ENCODE measurements at regions not wholly inside any gene's neighbourhood (a gene's known extent, or its start where the extent isn't known, plus 50 kb on each side); places are given as distances from the start of the nearest gene placed in this dataset.

DNA sequence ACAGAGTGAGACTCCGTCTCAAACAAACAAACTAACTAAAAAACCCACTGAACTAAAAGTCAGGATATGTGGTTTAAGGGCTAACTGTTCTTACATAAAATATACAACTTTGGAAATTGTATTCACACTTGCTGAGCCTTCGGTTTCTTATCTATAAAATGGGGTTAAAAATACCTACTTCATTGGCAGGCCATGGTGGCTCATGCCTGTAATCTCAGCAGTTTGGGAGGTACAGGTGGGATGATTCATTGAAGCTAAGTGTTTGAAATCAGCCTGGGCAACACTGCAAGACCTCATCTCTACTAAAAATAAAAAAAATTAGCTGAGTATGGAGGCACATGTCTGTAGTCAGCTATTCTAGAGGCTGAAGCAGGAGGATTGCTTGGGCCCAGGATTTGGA is 115.4 kb upstream of the KLF6 start:
- H3K27ac ChIP-seq: no peak overlapping the region
- TF ChIP-seq, protein P1, sequence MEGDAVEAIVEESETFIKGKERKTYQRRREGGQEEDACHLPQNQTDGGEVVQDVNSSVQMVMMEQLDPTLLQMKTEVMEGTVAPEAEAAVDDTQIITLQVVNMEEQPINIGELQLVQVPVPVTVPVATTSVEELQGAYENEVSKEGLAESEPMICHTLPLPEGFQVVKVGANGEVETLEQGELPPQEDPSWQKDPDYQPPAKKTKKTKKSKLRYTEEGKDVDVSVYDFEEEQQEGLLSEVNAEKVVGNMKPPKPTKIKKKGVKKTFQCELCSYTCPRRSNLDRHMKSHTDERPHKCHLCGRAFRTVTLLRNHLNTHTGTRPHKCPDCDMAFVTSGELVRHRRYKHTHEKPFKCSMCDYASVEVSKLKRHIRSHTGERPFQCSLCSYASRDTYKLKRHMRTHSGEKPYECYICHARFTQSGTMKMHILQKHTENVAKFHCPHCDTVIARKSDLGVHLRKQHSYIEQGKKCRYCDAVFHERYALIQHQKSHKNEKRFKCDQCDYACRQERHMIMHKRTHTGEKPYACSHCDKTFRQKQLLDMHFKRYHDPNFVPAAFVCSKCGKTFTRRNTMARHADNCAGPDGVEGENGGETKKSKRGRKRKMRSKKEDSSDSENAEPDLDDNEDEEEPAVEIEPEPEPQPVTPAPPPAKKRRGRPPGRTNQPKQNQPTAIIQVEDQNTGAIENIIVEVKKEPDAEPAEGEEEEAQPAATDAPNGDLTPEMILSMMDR (IDR thresholded peaks at IDR 0.05): no peak
- H3K4me3 ChIP-seq: no peak overlapping the region
- no peak for DNase-seq (ENCODE audit: low spot score)

- DNase-seq (ENCODE audit: low spot score): no peak
- TF ChIP-seq, protein P1 (IDR thresholded peaks at IDR 0.05): no peak
- Histone ChIP-seq H3K4me3 (no peak overlapping the region), H3K27ac (no peak overlapping the region)
These were observed 113.8 kb upstream of the KLF6 start for GRCh38 chr10:3898821-3899220.

DNA sequence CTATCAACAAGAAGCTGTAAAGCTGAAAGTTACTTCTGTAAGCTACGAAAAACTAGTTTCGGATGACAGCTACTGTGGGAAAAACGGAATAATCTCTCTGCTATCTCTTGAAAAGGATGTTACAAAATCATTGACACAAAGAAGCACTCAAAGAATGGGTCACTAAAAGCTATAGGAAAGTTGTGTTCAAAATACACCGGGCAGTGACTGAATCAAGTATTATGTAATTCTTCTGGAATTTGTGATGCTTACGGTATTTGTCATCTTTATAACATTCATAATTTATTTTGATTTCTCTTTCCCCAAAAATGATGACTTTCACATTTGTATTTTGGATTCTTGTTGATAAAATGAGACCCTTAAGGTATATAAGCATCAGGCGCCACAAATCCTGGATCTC is 112.1 kb upstream of the KLF6 start:
- no peak for DNase-seq (ENCODE audit: low spot score)
- no peak overlapping the region for H3K27ac ChIP-seq
- no peak overlapping the region for H3K4me3 ChIP-seq
- TF ChIP-seq, protein P1 (IDR thresholded peaks at IDR 0.05): no peak

DNA sequence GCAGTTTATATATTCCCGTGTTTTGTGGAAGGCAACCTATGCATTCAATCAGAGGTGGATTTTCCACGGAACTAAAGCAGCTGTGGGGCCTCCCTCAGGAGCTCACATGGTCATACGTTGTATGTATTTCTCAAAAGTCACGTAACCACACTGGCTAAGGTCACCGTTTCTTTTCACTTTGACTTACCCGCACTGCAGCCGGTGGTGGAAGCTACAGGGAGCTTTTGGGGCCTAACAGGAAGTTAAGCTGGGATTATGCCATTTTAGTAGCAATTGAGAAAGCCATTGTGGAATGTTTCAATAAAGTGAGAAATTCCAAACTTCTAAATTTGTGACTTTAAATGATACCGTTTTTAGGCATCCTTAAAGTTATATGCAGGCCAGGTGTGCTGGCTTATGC is 111.2 kb upstream of the KLF6 start:
- TF ChIP-seq, protein P1 (IDR thresholded peaks at IDR 0.05): no peak

GRCh38 chr10:3895045-3895631 is 110.1 kb upstream of the KLF6 start:
- H3K4me3 ChIP-seq: no peak overlapping the region
- H3K27ac ChIP-seq: no peak overlapping the region
- TF ChIP-seq, protein P1 (IDR thresholded peaks at IDR 0.05): no peak
- DNase-seq (ENCODE audit: low spot score): no peak

More for the DNA sequence above, 111.2 kb upstream of the KLF6 start:
- no peak for DNase-seq (ENCODE audit: low spot score)
- H3K4me3 ChIP-seq: no peak overlapping the region
- H3K27ac ChIP-seq: no peak overlapping the region

GRCh38 chr10:3893901-3894563 is 109.0 kb upstream of the KLF6 start:
- no peak overlapping the region for H3K4me3 ChIP-seq
- no peak overlapping the region for H3K27ac ChIP-seq
- DNase-seq (ENCODE audit: low spot score): no peak
- TF ChIP-seq, protein P1 (IDR thresholded peaks at IDR 0.05): no peak
